IMR-90 (cell line): ENCODE measurements at regions not wholly inside any gene's neighbourhood (a gene's known extent, or its start where the extent isn't known, plus 50 kb on each side); places are given as distances from the start of the nearest gene placed in this dataset.

Experiments
- ATAC-seq: fragments of 200-7000 bp; cut with Tn5 transposase; 2 replicates; pipeline ENCODE4 v1.9.1; 2020; ENCODE audit warnings: low read depth, mild to moderate bottlenecking, moderate library complexity
- BruUV-seq: library from RNA; stranded (reverse); fragments of 400-500 nt; replicated peaks from 2 replicates; lab custom pipeline; 2021; lab: Mats Ljungman, UMichigan
- CTCF ChIA-PET: fragments of 300-600 bp; formaldehyde crosslinking; extraction: SDS; loops from one replicate; lab custom pipeline; 2021; ENCODE audit warnings: antibody characterized with exemption; lab: Yijun Ruan, JAX
- POLR2A ChIA-PET: fragments of 300-600 bp; sonication (Branson Sonifier 250); formaldehyde crosslinking; loops from one replicate; lab custom pipeline; 2022; ENCODE audit warnings: antibody characterized with exemption; ENCODE audit not compliant: unreplicated experiment; lab: Charles Lee
- DNase-seq: peaks from one replicate; pipeline ENCODE4 v3.0.0; 2013
- H2AFZ ChIP-seq: replicated peaks from 2 replicates; pipeline ENCODE3; 2013; ENCODE audit warnings: low read length, mild to moderate bottlenecking; ENCODE audit not compliant: poor library complexity
- H2AK5ac ChIP-seq: 2 replicates; pipeline ENCODE4 v1.6.1; 2013; ENCODE audit warnings: low read depth, low read length, inconsistent platforms
- H2AK9ac ChIP-seq: replicated peaks from 2 replicates; pipeline ENCODE3; 2013; ENCODE audit warnings: mild to moderate bottlenecking, low read depth, low read length, moderate library complexity; ENCODE audit not compliant: poor library complexity
- H2BK120ac ChIP-seq: 2 replicates; pipeline ENCODE4 v1.6.1; 2013; ENCODE audit warnings: low read depth, low read length, inconsistent platforms
- H2BK15ac ChIP-seq: 3 replicates; pipeline ENCODE4 v1.6.1; 2013; ENCODE audit warnings: low read depth, low read length, inconsistent platforms
- H2BK20ac ChIP-seq: 2 replicates; pipeline ENCODE4 v1.6.1; 2013; ENCODE audit warnings: low read depth, mild to moderate bottlenecking, inconsistent platforms, low read length, moderate library complexity
- H2BK5ac ChIP-seq: 2 replicates; pipeline ENCODE4 v1.6.1; 2013; ENCODE audit warnings: mild to moderate bottlenecking, low read depth, low read length, inconsistent platforms; ENCODE audit not compliant: poor library complexity, severe bottlenecking
- H3K14ac ChIP-seq: replicated peaks from 2 replicates; pipeline ENCODE4 v1.6.1; 2013; ENCODE audit warnings: low read depth, low read length, inconsistent platforms
- H3K18ac ChIP-seq: 2 replicates; pipeline ENCODE4 v1.6.1; 2013; ENCODE audit warnings: low read depth, low read length, control low read depth
- H3K23ac ChIP-seq: 2 replicates; pipeline ENCODE4 v1.6.1; 2013; ENCODE audit warnings: low read depth, low read length, inconsistent platforms
- H3K27ac ChIP-seq: 2 replicates; pipeline ENCODE4 v1.5.1; 2013; ENCODE audit warnings: mild to moderate bottlenecking, control low read depth, low read length; ENCODE audit not compliant: insufficient read depth
- H3K27me3 ChIP-seq: 2 replicates; pipeline ENCODE4 v1.6.1; 2013; ENCODE audit warnings: low read length; ENCODE audit not compliant: control insufficient read depth, insufficient read depth
- H3K36me3 ChIP-seq: 2 replicates; pipeline ENCODE4 v1.6.1; 2013; ENCODE audit warnings: low read length, mixed read lengths; ENCODE audit not compliant: control insufficient read depth, insufficient read depth
- H3K4ac ChIP-seq: 2 replicates; pipeline ENCODE4 v1.6.1; 2013; ENCODE audit warnings: low read depth, low read length, inconsistent platforms
- H3K4me1 ChIP-seq: 2 replicates; pipeline ENCODE4 v1.6.1; 2013; ENCODE audit warnings: low read length, mixed read lengths; ENCODE audit not compliant: control insufficient read depth, insufficient read depth
- H3K4me2 ChIP-seq: 2 replicates; pipeline ENCODE4 v1.6.1; 2013; ENCODE audit warnings: low read depth, mild to moderate bottlenecking, control low read depth, low read length, moderate library complexity
- H3K4me3 ChIP-seq: 2 replicates; pipeline ENCODE4 v1.5.1; 2013; ENCODE audit warnings: low read depth, mild to moderate bottlenecking, control low read depth, low read length, moderate library complexity; ENCODE audit not compliant: insufficient read depth
- H3K56ac ChIP-seq: 2 replicates; pipeline ENCODE4 v1.6.1; 2013; ENCODE audit warnings: low read length, inconsistent platforms; ENCODE audit not compliant: insufficient read depth; ENCODE audit errors: extremely low read depth
- H3K79me1 ChIP-seq, 2 experiments: 2 replicates each; pipeline ENCODE4 v1.6.1; 2013; ENCODE audit warnings: low read length in 2 of 2, inconsistent platforms in 1 of 2, low read depth in 1 of 2
- H3K9ac ChIP-seq: 2 replicates; pipeline ENCODE4 v1.6.1; 2013; ENCODE audit warnings: low read depth, low read length, control low read depth
- H3K9me1 ChIP-seq: 2 replicates; pipeline ENCODE4 v1.6.1; 2013; ENCODE audit warnings: low read length, inconsistent platforms; ENCODE audit not compliant: insufficient read depth
- H3K9me3 ChIP-seq: 2 replicates; pipeline ENCODE4 v1.6.1; 2013; ENCODE audit warnings: low read length; ENCODE audit not compliant: control insufficient read depth, insufficient read depth
- H4K20me1 ChIP-seq: 2 replicates; pipeline ENCODE4 v1.6.1; 2013; ENCODE audit warnings: low read length, inconsistent platforms; ENCODE audit not compliant: insufficient read depth
- H4K5ac ChIP-seq: 2 replicates; pipeline ENCODE4 v1.6.1; 2013; ENCODE audit warnings: mild to moderate bottlenecking, low read depth, low read length, control low read depth
- H4K8ac ChIP-seq, 2 experiments: 2 replicates each; pipeline ENCODE4 v1.6.1; 2013; ENCODE audit warnings: low read depth in 2 of 2, low read length in 2 of 2, control low read depth in 1 of 2, inconsistent platforms in 1 of 2
- H4K91ac ChIP-seq: 2 replicates; pipeline ENCODE4 v1.6.1; 2013; ENCODE audit warnings: low read depth, low read length, inconsistent platforms; ENCODE audit not compliant: insufficient read depth
- BHLHE40 ChIP-seq: fragments of 150-350 bp; IDR thresholded peaks from 2 replicates; pipeline ENCODE4 v1.6.1; 2016; ENCODE audit warnings: mild to moderate bottlenecking, low read depth, low read length
- CEBPB ChIP-seq: IDR thresholded peaks from 2 replicates; pipeline ENCODE4 v1.6.1; 2012; ENCODE audit warnings: low read depth, low read length, improper control_type of control experiment
- CHD1 ChIP-seq: IDR thresholded peaks from 2 replicates; pipeline ENCODE4 v1.6.1; 2012; ENCODE audit warnings: low read depth, low read length, improper control_type of control experiment
- FOS ChIP-seq: fragments of 150-350 bp; IDR thresholded peaks from 2 replicates; pipeline ENCODE4 v1.6.1; 2016; ENCODE audit warnings: low read depth, low read length
- MAFK ChIP-seq: IDR thresholded peaks from 2 replicates; pipeline ENCODE4 v1.6.1; 2012; ENCODE audit warnings: low read depth, low read length, improper control_type of control experiment
- MAZ ChIP-seq: IDR thresholded peaks from 2 replicates; pipeline ENCODE4 v1.6.1; 2012; ENCODE audit warnings: low read depth, mild to moderate bottlenecking, low read length, improper control_type of control experiment, moderate library complexity, borderline replicate concordance
- NFE2L2 ChIP-seq: fragments of 150-350 bp; IDR thresholded peaks from 2 replicates; pipeline ENCODE4 v1.6.1; 2016; ENCODE audit warnings: low read depth, mild to moderate bottlenecking, low read length
- POLR2A ChIP-seq: IDR thresholded peaks from 2 replicates; pipeline ENCODE4 v1.6.1; 2012; ENCODE audit warnings: mild to moderate bottlenecking, low read depth, low read length
- RAD21 ChIP-seq: IDR thresholded peaks from 2 replicates; pipeline ENCODE4 v1.6.1; 2012; ENCODE audit warnings: low read length, improper control_type of control experiment
- RCOR1 ChIP-seq: IDR thresholded peaks from 2 replicates; pipeline ENCODE4 v1.6.1; 2012; ENCODE audit warnings: mild to moderate bottlenecking, low read length, improper control_type of control experiment; ENCODE audit not compliant: insufficient replicate concordance
- RFX5 ChIP-seq: IDR thresholded peaks from 2 replicates; pipeline ENCODE4 v1.8.0; 2012; ENCODE audit warnings: low read depth, mild to moderate bottlenecking, low read length, moderate library complexity
- SMC3 ChIP-seq: fragments of 150-350 bp; IDR thresholded peaks from 2 replicates; pipeline ENCODE4 v1.6.1; 2016; ENCODE audit warnings: low read depth, mild to moderate bottlenecking, antibody characterized with exemption, low read length, moderate library complexity
- whole genome bisulfite sequencing, 2 experiments: methylation state at CpG; one replicate each; pipeline versions ENCODE4 v1.1.5 to v1.1.7; 2013; ENCODE audit warnings: missing lambda C conversion rate in 2 of 2; ENCODE audit not compliant: insufficient read length in 1 of 2; ENCODE audit errors: extremely low coverage in 2 of 2; 5-methylcytosine and 5-hydroxymethylcytosine counted together
- dilution Hi-C: fragments of 300-500 bp; cut with HindIII; formaldehyde crosslinking; loops from one replicate; pipeline ENCODE4 v1.14.3; 2018; ENCODE audit warnings: low sequenced_read_pairs; ENCODE audit not compliant: unreplicated experiment
- in situ Hi-C: fragments of 300-500 bp; cut with MboI; formaldehyde crosslinking; loops from 3 replicates; pipeline ENCODE4 v1.14.3; 2019; ENCODE audit warnings: low sequenced_read_pairs, inconsistent platforms, mixed read lengths
- intact Hi-C: fragments of 100-400 bp; cut with micrococcal nuclease; formaldehyde crosslinking; loops from 2 replicates; pipeline ENCODE4 v1.10.0; 2022
- TF ChIP-seq, protein P1 (sequence below): conservative IDR thresholded peaks from 2 replicates; pipeline ENCODE4 v1.5.1; 2012; ENCODE audit warnings: mild to moderate bottlenecking, low read depth, low read length, improper control_type of control experiment
- TF ChIP-seq, protein P2 (sequence below): fragments of 150-350 bp; IDR thresholded peaks from 2 replicates; pipeline ENCODE4 v1.6.1; 2016; ENCODE audit warnings: low read depth, mild to moderate bottlenecking, low read length, moderate library complexity, borderline replicate concordance
- TF ChIP-seq, protein P3 (sequence below): fragments of 150-350 bp; IDR thresholded peaks from 2 replicates; pipeline ENCODE4 v1.6.1; 2017; ENCODE audit warnings: mild to moderate bottlenecking, antibody characterized with exemption, low read length, low read depth

DNA sequence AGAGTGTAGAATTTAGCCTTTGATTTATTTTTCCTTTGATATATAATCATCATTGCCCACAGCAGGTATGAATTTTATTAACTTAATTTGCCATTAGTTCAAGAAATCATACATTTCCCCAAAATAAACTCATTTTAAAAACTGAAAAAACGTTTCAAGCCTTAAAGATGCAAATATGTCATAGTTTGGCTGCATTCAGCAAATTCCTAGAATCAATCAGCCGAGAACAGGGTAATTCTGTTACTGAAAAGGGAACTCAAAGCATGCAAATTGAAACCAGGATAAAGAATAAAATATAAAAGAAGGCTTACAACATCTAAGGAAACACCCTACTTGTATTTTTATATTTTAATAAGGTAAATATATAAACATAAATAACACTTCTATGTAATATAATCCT lies 233.8 kb upstream of the PRKCQ start:
- no peak overlapping the region for H2BK5ac ChIP-seq
- no peak overlapping the region for H2AFZ ChIP-seq
- H3K36me3 ChIP-seq: no peaks in the 10 kb centered on the region
- no peak overlapping the region for H3K4me3 ChIP-seq
- H2BK120ac ChIP-seq: no peak overlapping the region
- H2BK15ac ChIP-seq: no peak overlapping the region
- BruUV-seq: no TSS peak
- ChIA-PET CTCF (no interaction called here), POLR2A (no interaction called here)
- no peak overlapping the region for H2AK5ac ChIP-seq
- in situ Hi-C loops: no loop called here
- no peaks in the 10 kb centered on the region for H3K79me1 ChIP-seq
- DNase-seq: no peak
- H3K27ac ChIP-seq: no peak overlapping the region
- no peak overlapping the region for H3K23ac ChIP-seq
- no peaks in the 10 kb centered on the region for H3K27me3 ChIP-seq
- H3K18ac ChIP-seq: no peak overlapping the region
- WGBS, 2 experiments: no CpG with 5 or more reads among the region's 2 CpGs
- H3K4me1 ChIP-seq: no peaks in the 10 kb centered on the region
- no peak overlapping the region for H4K5ac ChIP-seq
- H2AK9ac ChIP-seq: no peak overlapping the region
- H3K4me2 ChIP-seq: no peak overlapping the region
- TF ChIP-seq POLR2A (no peak), BHLHE40 (no peak), CHD1 (no peak), SMC3 (no peak), CEBPB (no peak), NFE2L2 (no peak), MAFK (no peak), FOS (no peak), MAZ (no peak), RAD21 (no peak), RCOR1 (no peak), RFX5 (no peak)
- TF ChIP-seq, protein P1, sequence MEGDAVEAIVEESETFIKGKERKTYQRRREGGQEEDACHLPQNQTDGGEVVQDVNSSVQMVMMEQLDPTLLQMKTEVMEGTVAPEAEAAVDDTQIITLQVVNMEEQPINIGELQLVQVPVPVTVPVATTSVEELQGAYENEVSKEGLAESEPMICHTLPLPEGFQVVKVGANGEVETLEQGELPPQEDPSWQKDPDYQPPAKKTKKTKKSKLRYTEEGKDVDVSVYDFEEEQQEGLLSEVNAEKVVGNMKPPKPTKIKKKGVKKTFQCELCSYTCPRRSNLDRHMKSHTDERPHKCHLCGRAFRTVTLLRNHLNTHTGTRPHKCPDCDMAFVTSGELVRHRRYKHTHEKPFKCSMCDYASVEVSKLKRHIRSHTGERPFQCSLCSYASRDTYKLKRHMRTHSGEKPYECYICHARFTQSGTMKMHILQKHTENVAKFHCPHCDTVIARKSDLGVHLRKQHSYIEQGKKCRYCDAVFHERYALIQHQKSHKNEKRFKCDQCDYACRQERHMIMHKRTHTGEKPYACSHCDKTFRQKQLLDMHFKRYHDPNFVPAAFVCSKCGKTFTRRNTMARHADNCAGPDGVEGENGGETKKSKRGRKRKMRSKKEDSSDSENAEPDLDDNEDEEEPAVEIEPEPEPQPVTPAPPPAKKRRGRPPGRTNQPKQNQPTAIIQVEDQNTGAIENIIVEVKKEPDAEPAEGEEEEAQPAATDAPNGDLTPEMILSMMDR: no peak
- TF ChIP-seq, protein P2, sequence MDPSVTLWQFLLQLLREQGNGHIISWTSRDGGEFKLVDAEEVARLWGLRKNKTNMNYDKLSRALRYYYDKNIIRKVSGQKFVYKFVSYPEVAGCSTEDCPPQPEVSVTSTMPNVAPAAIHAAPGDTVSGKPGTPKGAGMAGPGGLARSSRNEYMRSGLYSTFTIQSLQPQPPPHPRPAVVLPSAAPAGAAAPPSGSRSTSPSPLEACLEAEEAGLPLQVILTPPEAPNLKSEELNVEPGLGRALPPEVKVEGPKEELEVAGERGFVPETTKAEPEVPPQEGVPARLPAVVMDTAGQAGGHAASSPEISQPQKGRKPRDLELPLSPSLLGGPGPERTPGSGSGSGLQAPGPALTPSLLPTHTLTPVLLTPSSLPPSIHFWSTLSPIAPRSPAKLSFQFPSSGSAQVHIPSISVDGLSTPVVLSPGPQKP: no peak
- TF ChIP-seq, protein P3, sequence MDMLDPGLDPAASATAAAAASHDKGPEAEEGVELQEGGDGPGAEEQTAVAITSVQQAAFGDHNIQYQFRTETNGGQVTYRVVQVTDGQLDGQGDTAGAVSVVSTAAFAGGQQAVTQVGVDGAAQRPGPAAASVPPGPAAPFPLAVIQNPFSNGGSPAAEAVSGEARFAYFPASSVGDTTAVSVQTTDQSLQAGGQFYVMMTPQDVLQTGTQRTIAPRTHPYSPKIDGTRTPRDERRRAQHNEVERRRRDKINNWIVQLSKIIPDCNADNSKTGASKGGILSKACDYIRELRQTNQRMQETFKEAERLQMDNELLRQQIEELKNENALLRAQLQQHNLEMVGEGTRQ: no peak
- no peaks in the 10 kb centered on the region for H4K20me1 ChIP-seq
- no peak overlapping the region for H3K4ac ChIP-seq
- no peak for ATAC-seq
- no peak overlapping the region for H3K14ac ChIP-seq
- H3K9me1 ChIP-seq: no peaks in the 10 kb centered on the region
- H3K56ac ChIP-seq: no peak overlapping the region
- intact Hi-C loops: no loop called here
- no peak overlapping the region for H4K91ac ChIP-seq
- dilution Hi-C loops: no loop called here
- H3K9ac ChIP-seq: no peak overlapping the region
- H4K8ac ChIP-seq: no peak overlapping the region
- H3K9me3 ChIP-seq: no peaks in the 10 kb centered on the region
- no peak overlapping the region for H2BK20ac ChIP-seq
